ENCODE measurements at regions not wholly inside any gene's neighbourhood (a gene's known extent, or its start where the extent isn't known, plus 50 kb on each side); places are given as distances from the start of the nearest gene placed in this dataset.

DNA sequence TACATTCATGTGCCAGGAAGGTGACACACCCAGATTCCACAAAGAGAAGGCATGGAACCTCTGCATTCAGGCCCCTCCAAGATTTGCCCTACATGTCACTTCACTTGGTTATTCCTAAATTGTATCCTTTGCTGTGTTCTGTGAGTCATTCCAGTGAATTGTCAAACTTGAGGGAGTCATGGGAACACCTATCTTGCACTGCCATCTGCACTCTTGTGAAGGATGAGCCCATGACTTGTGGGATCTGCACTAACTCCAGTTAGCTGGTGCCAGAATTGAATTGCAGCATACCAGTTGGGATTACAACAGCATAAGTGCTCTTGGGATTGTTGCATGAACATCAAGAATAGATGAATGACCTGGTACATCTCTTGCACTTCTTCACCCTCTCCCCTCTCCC is 1288.0 kb upstream of the ZEB2 start:
- H3K27me3 Mint-ChIP-seq (ENCODE audit: low read depth) = no peaks in the 10 kb centered on the region
- H3K9me3 Mint-ChIP-seq = peaks cover 7% of the 10 kb centered on the region
- TF ChIP-seq, protein P1, sequence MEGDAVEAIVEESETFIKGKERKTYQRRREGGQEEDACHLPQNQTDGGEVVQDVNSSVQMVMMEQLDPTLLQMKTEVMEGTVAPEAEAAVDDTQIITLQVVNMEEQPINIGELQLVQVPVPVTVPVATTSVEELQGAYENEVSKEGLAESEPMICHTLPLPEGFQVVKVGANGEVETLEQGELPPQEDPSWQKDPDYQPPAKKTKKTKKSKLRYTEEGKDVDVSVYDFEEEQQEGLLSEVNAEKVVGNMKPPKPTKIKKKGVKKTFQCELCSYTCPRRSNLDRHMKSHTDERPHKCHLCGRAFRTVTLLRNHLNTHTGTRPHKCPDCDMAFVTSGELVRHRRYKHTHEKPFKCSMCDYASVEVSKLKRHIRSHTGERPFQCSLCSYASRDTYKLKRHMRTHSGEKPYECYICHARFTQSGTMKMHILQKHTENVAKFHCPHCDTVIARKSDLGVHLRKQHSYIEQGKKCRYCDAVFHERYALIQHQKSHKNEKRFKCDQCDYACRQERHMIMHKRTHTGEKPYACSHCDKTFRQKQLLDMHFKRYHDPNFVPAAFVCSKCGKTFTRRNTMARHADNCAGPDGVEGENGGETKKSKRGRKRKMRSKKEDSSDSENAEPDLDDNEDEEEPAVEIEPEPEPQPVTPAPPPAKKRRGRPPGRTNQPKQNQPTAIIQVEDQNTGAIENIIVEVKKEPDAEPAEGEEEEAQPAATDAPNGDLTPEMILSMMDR (IDR thresholded peaks at IDR 0.05; ENCODE audit: unreplicated experiment) = no peak

DNA sequence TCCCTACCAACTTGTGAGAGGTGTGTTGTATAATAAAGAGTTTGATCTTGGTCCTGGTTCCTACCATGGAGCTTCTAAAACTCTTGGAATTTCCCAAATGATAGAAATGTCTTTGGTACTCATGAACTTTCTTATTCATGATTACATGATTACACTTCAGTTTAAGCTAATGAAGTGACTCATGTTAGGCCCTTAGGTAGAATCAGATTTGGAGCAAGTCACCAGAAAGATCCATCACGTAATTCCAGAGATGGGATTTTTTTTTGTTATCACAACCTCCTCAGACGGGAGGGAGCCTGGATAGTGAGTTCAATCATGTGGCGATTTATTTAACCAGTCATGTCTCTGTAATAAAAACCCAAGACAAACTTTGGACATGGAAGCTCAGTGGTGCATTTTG is 1287.6 kb upstream of the ZEB2 start:
- Mint-ChIP-seq H3K4me1 (peaks cover 39% of the 10 kb centered on the region), H3K27me3 (ENCODE audit: low read depth) (no peaks in the 10 kb centered on the region), H3K9me3 (peaks cover 7% of the 10 kb centered on the region), H3K27ac (no peak overlapping the region), H3K4me3 (no peak overlapping the region), H3K36me3 (no peaks in the 10 kb centered on the region)
- no peak for DNase-seq (ENCODE audit: low spot score in 2 of 2, unreplicated experiment in 2 of 2)
- TF ChIP-seq, protein P1 (IDR thresholded peaks at IDR 0.05; ENCODE audit: unreplicated experiment) = no peak

More for the DNA sequence above, 1288.0 kb upstream of the ZEB2 start:
- H3K4me1 Mint-ChIP-seq = peaks cover 40% of the 10 kb centered on the region
- no peak overlapping the region for H3K4me3 Mint-ChIP-seq
- DNase-seq (ENCODE audit: low spot score in 2 of 2, unreplicated experiment in 2 of 2) = no peak
- no peaks in the 10 kb centered on the region for H3K36me3 Mint-ChIP-seq
- H3K27ac Mint-ChIP-seq = no peak overlapping the region

DNA sequence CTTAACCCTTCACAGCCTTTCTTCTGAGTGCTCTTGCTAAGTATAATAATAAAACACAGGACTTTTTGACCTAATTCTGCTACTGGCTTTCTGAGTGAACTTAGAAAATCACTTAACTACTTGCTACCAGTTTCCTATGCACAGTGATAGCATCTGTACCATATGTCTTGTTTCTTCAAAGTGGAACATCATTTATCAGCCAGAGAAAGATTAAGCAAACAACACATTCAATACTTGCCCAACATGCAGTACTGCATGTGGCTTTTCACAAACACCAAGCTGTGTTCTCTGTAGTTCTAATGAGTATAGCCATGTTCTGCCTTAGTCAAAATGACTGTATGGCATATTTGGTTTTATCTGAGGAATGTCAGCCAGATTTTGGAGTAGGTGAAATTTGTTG is 1286.6 kb upstream of the ZEB2 start:
- H3K4me1 Mint-ChIP-seq = peaks cover 33% of the 10 kb centered on the region
- H3K36me3 Mint-ChIP-seq = no peaks in the 10 kb centered on the region
- H3K27me3 Mint-ChIP-seq (ENCODE audit: low read depth) = no peaks in the 10 kb centered on the region
- peaks cover 7% of the 10 kb centered on the region for H3K9me3 Mint-ChIP-seq
- DNase-seq (ENCODE audit: low spot score in 2 of 2, unreplicated experiment in 2 of 2) = no peak
- no peak overlapping the region for H3K4me3 Mint-ChIP-seq
- TF ChIP-seq, protein P1 (IDR thresholded peaks at IDR 0.05; ENCODE audit: unreplicated experiment) = no peak
- no peak overlapping the region for H3K27ac Mint-ChIP-seq

DNA sequence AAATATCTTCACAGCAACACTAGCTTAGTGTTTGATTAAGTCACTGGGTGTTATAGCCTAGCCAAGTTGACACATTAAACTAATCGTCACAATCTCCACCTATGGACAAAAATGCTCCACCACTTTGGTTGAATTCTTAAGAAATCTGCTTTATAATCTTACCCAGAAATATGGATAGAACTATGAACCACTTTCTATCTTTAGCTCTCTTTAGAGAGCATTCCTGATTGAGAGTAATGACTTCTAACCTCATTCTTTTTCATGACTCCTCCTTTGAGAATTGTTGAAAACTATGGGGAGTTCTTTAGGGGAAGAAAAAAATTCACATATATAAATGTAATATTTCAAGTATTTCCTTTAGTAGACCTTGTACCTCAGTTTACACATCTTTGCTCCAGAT is 1282.2 kb upstream of the ZEB2 start:
- no peak for DNase-seq (ENCODE audit: low spot score in 2 of 2, unreplicated experiment in 2 of 2)
- H3K36me3 Mint-ChIP-seq = no peaks in the 10 kb centered on the region
- H3K9me3 Mint-ChIP-seq = no peaks in the 10 kb centered on the region
- peaks cover 11% of the 10 kb centered on the region for H3K4me1 Mint-ChIP-seq
- H3K4me3 Mint-ChIP-seq = no peak overlapping the region
- TF ChIP-seq, protein P1 (IDR thresholded peaks at IDR 0.05; ENCODE audit: unreplicated experiment) = no peak
- no peaks in the 10 kb centered on the region for H3K27me3 Mint-ChIP-seq (ENCODE audit: low read depth)
- no peak overlapping the region for H3K27ac Mint-ChIP-seq

DNA sequence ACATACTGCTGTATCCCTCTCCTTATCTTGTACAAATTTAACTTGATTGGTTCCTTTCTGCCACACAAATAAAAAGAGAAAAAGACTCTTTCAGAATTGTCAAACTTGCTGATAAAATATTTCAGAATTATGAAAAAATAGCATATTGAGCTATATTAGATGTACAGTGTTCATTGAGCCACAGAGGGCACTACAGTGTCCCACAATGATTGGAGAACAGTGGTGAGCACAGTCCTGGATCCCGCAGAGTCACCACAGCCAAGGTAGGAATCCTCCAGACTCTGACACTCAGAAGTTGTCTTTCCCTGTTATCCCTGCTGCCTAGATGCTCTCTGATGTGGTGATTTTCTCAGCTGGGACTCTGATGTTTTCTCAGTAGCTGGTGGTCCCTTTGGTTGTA is 1281.3 kb upstream of the ZEB2 start:
- Mint-ChIP-seq H3K9me3 (no peaks in the 10 kb centered on the region), H3K4me1 (peaks cover 3% of the 10 kb centered on the region), H3K36me3 (no peaks in the 10 kb centered on the region), H3K27me3 (ENCODE audit: low read depth) (no peaks in the 10 kb centered on the region), H3K27ac (no peak overlapping the region), H3K4me3 (no peak overlapping the region)
- DNase-seq (ENCODE audit: low spot score in 2 of 2, unreplicated experiment in 2 of 2) = no peak
- TF ChIP-seq, protein P1 (IDR thresholded peaks at IDR 0.05; ENCODE audit: unreplicated experiment) = no peak

Data from mesothelial cell of epicardium (in vitro differentiated cells).